GM12878 (cell line): ENCODE measurements at regions not wholly inside any gene's neighbourhood (a gene's known extent, or its start where the extent isn't known, plus 50 kb on each side); places are given as distances from the start of the nearest gene placed in this dataset.
A peak's percentile ranks its signal among the peaks of the same experiment; 100 is the strongest.

Experiments used
- ATAC-seq: fragments of 200-7000 bp; cut with Tn5 transposase; 3 replicates; pipeline ENCODE4 v1.9.1; 2020; ENCODE audit warnings: mild to moderate bottlenecking, moderate library complexity
- BruUV-seq: library from RNA; stranded (reverse); fragments of 400-500 nt; replicated peaks from 2 replicates; lab custom pipeline; 2021; lab: Mats Ljungman, UMichigan
- CTCF ChIA-PET: fragments of 300-600 bp; sonication (Branson Sonifier 250); formaldehyde crosslinking; extraction: SDS; loops from one replicate; lab custom pipeline; 2021; ENCODE audit warnings: inconsistent platforms; lab: Yijun Ruan, JAX
- POLR2A ChIA-PET: fragments of 350-600 bp; formaldehyde crosslinking; extraction: SDS; loops from one replicate; lab custom pipeline; 2021; ENCODE audit warnings: inconsistent platforms; lab: Charles Lee
- RAD21 ChIA-PET: fragments of 300-600 bp; sonication (Branson Sonifier 250); formaldehyde crosslinking; loops from one replicate; lab custom pipeline; 2023; ENCODE audit warnings: antibody characterized with exemption; ENCODE audit not compliant: unreplicated experiment; lab: Charles Lee
- SMC1A ChIA-PET: fragments of 300-600 bp; sonication (Branson Sonifier 250); formaldehyde crosslinking; loops from one replicate; lab custom pipeline; 2023; ENCODE audit not compliant: unreplicated experiment, uncharacterized antibody; lab: Charles Lee
- DNase-seq: peaks from one replicate; pipeline ENCODE4 v3.0.0-alpha.2; 2011; ENCODE audit warnings: low read depth, low spot score
- FAIRE-seq: peaks from 3 replicates; lab custom pipeline; 2011; peaks lifted over from hg19 to GRCh38; lab: Jason Lieb, UNC
- H2AFZ ChIP-seq: 2 replicates; pipeline ENCODE4 v1.6.0; 2011; ENCODE audit warnings: low read depth, low read length, control low read depth; ENCODE audit not compliant: control insufficient read depth
- H3K27ac ChIP-seq: 2 replicates; pipeline ENCODE4 v1.5.1; 2011; ENCODE audit warnings: control low read depth; ENCODE audit not compliant: control insufficient read depth, insufficient read depth
- H3K27me3 ChIP-seq, 2 experiments: replicated peaks in 1 of 2; 2 replicates each; pipeline versions ENCODE4 v1.6.0 to v1.6.1; 2011; ENCODE audit warnings: low read length in 1 of 2; ENCODE audit not compliant: control insufficient read depth in 2 of 2, insufficient read depth in 2 of 2
- H3K36me3 ChIP-seq, 2 experiments: 2 replicates each; pipeline ENCODE4 v1.5.1; 2011; ENCODE audit warnings: low read length in 1 of 2; ENCODE audit not compliant: control insufficient read depth in 2 of 2, insufficient read depth in 2 of 2
- H3K4me1 ChIP-seq: 2 replicates; pipeline ENCODE4 v1.6.1; 2011; ENCODE audit warnings: mild to moderate bottlenecking, low read length, moderate library complexity, mixed read lengths; ENCODE audit not compliant: control insufficient read depth, insufficient read depth
- H3K4me2 ChIP-seq: 2 replicates; pipeline ENCODE4 v1.6.0; 2011; ENCODE audit warnings: control low read depth; ENCODE audit not compliant: control insufficient read depth, insufficient read depth
- H3K4me3 ChIP-seq: fragments of 200-600 bp; sonication (generic); 2 replicates; pipeline ENCODE4 v1.5.1; 2016
- H3K79me2 ChIP-seq: 2 replicates; pipeline ENCODE4 v1.6.0; 2011; ENCODE audit warnings: low read length; ENCODE audit not compliant: control insufficient read depth, insufficient read depth
- H3K9ac ChIP-seq: 2 replicates; pipeline ENCODE4 v1.8.0; 2011; ENCODE audit warnings: low read length, control low read depth, mixed read lengths; ENCODE audit not compliant: control insufficient read depth, insufficient read depth
- H3K9me3 ChIP-seq: replicated peaks from 3 replicates; pipeline ENCODE4 v1.5.1; 2011; ENCODE audit warnings: mild to moderate bottlenecking, low read length; ENCODE audit not compliant: control insufficient read depth, insufficient read depth
- H4K20me1 ChIP-seq: 2 replicates; pipeline ENCODE4 v1.6.0; 2011; ENCODE audit not compliant: control insufficient read depth, insufficient read depth
- CHD4 ChIP-seq: fragments of 200-600 bp; sonication (generic); IDR thresholded peaks from 2 replicates; pipeline ENCODE4 v1.6.1; 2016; ENCODE audit warnings: mild to moderate bottlenecking
- FOXK2 ChIP-seq: fragments of 450-650 bp; IDR thresholded peaks from 2 replicates; pipeline ENCODE4 v1.6.1; 2017; ENCODE audit warnings: mild to moderate bottlenecking, moderate library complexity
- GABPA ChIP-seq: IDR thresholded peaks from 2 replicates; pipeline ENCODE4 v1.6.1; 2014; ENCODE audit warnings: antibody characterized with exemption, low read depth, mild to moderate bottlenecking, inconsistent platforms
- WGBS: methylation state at CpG from one replicate; pipeline ENCODE4 v1.1.6; 2016; ENCODE audit warnings: low lambda C conversion rate; ENCODE audit not compliant: insufficient replicate concordance, insufficient coverage; ENCODE audit errors: missing lambda C conversion rate; 5-methylcytosine and 5-hydroxymethylcytosine counted together
- in situ Hi-C: fragments of 300-500 bp; cut with MboI; formaldehyde crosslinking; loops from 9 replicates; pipeline ENCODE4 v1.14.3; 2018; ENCODE audit warnings: mixed read lengths
- intact Hi-C: fragments of 100-400 bp; cut with micrococcal nuclease; formaldehyde crosslinking; loops from one replicate; pipeline ENCODE4 v1.14.2; 2022; ENCODE audit not compliant: unreplicated experiment
- TF ChIP-seq, protein P1 (sequence below): IDR thresholded peaks from 2 replicates; pipeline ENCODE4 v1.6.1; 2012; ENCODE audit warnings: low read depth, low read length, improper control_type of control experiment

- 45% methylated on average over 6 of the region's 6 CpGs for WGBS
- Histone ChIP-seq H3K27ac (no peak overlapping the region), H4K20me1 (no peaks in the 10 kb centered on the region), H3K9ac (no peak overlapping the region), H3K36me3 (no peaks in the 10 kb centered on the region), H2AFZ (peak overlapping the region; percentile 40), H3K79me2 (no peaks in the 10 kb centered on the region), H3K9me3 (no peaks in the 10 kb centered on the region), H3K4me2 (peak overlapping the region; percentile 5), H3K4me3 (no peak overlapping the region), H3K27me3 (no peaks in the 10 kb centered on the region), H3K4me1 (peaks cover 5% of the 10 kb centered on the region)
- DNase-seq (no peak), ATAC-seq (peak; percentile 31; the same call in 2 of the 3 replicates), FAIRE-seq (no peak)
- no TSS peak for BruUV-seq
- intact Hi-C loops (no loop called here), in situ Hi-C loops (no loop called here)
- ChIA-PET CTCF (interaction anchor here (1.2 kb wide), 1 partner anchor 12 kb away, joined by 4 read pairs; no protein-coding TSS in a partner anchor), RAD21 (interaction anchor here (0.7 to 3.8 kb wide), 9 partner anchors 23 to 120 kb away, joined by 3 to 32 read pairs (median 4); no protein-coding TSS in a partner anchor), POLR2A (interaction anchor here (0.7 kb wide), 1 partner anchor 302 kb away, joined by 7 read pairs; no protein-coding TSS in a partner anchor), SMC1A (interaction anchor here (0.9 to 3.6 kb wide), 14 partner anchors 7 to 123 kb away, joined by 3 to 22 read pairs (median 4); no protein-coding TSS in a partner anchor)
- no peak for TF ChIP-seq GABPA
- no peak for TF ChIP-seq CHD4
- TF ChIP-seq, protein P1, sequence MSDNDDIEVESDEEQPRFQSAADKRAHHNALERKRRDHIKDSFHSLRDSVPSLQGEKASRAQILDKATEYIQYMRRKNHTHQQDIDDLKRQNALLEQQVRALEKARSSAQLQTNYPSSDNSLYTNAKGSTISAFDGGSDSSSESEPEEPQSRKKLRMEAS, result no peak
- no peak for TF ChIP-seq FOXK2
These were observed 192.0 kb downstream of the PIK3R1 start for GRCh38 chr5:68407311-68408239.
